Naive thymus-derived CD4-positive, alpha-beta T cell (primary cell): ENCODE measurements at regions not wholly inside any gene's neighbourhood (a gene's known extent, or its start where the extent isn't known, plus 50 kb on each side); places are given as distances from the start of the nearest gene placed in this dataset.

Experiments used
- ATAC-seq: fragments of 150-1000 bp; cut with Tn5 transposase; 2 replicates; pipeline ENCODE4 v1.10.0; 2021; ENCODE audit warnings: mild to moderate bottlenecking, moderate library complexity
- CTCF ChIA-PET: fragments of 350-600 bp; sonication (Branson Sonifier 250); formaldehyde crosslinking; loops from one replicate; lab custom pipeline; 2021; ENCODE audit warnings: antibody characterized with exemption; lab: Charles Lee
- POLR2A ChIA-PET: fragments of 350-600 bp; sonication (Branson Sonifier 250); formaldehyde crosslinking; loops from one replicate; lab custom pipeline; 2021; ENCODE audit warnings: antibody characterized with exemption, inconsistent platforms; lab: Charles Lee
- DNase-seq, 9 donors: peaks; one replicate each; pipeline versions ENCODE4 v3.0.0 to v3.0.0-alpha.2; 2020 to 2022; ENCODE audit warnings: mixed read lengths in 1 of 9
- H3K27ac ChIP-seq: one replicate; pipeline ENCODE4 v1.7.0; 2013; ENCODE audit warnings: mild to moderate bottlenecking, low read depth, low read length, moderate library complexity
- H3K27me3 ChIP-seq, 2 donors: one replicate each; pipeline ENCODE4 v1.7.0; 2013; ENCODE audit warnings: low read length in 2 of 2, mild to moderate bottlenecking in 2 of 2, moderate library complexity in 2 of 2; ENCODE audit not compliant: control insufficient read depth in 2 of 2, insufficient read depth in 2 of 2
- H3K36me3 ChIP-seq, 3 experiments: 1 replicate in 2 of 3; 2 replicates in 1 of 3; pipeline ENCODE4 v1.7.0; 2013; ENCODE audit warnings: low read length in 3 of 3, mild to moderate bottlenecking in 3 of 3, moderate library complexity in 1 of 3; ENCODE audit not compliant: insufficient read depth in 3 of 3, control insufficient read depth in 2 of 3
- H3K4me1 ChIP-seq, 2 donors: one replicate each; pipeline ENCODE4 v1.7.0; 2013; ENCODE audit warnings: low read length in 2 of 2, mild to moderate bottlenecking in 2 of 2, moderate library complexity in 1 of 2; ENCODE audit not compliant: control insufficient read depth in 2 of 2, insufficient read depth in 2 of 2
- H3K4me3 ChIP-seq: 2 replicates; pipeline ENCODE4 v1.7.0; 2013; ENCODE audit warnings: mild to moderate bottlenecking, low read length
- H3K9me3 ChIP-seq, 3 experiments: 1 replicate in 2 of 3; 2 replicates in 1 of 3; pipeline ENCODE4 v1.7.0; 2013; ENCODE audit warnings: low read length in 3 of 3; ENCODE audit not compliant: control insufficient read depth in 2 of 3
- H3K27ac Mint-ChIP-seq, 9 donors: one replicate each; pipeline ENCODE4 v1.8.0; 2020 to 2022; ENCODE audit warnings: mixed read lengths in 9 of 9, mild to moderate bottlenecking in 8 of 9, moderate library complexity in 5 of 9, inconsistent platforms in 2 of 9
- H3K27me3 Mint-ChIP-seq, 5 donors: one replicate each; pipeline ENCODE4 v1.8.0; 2021 to 2022; ENCODE audit warnings: mixed read lengths in 5 of 5, mild to moderate bottlenecking in 1 of 5
- H3K36me3 Mint-ChIP-seq, 5 donors: one replicate each; pipeline ENCODE4 v1.8.0; 2020 to 2022; ENCODE audit warnings: mixed read lengths in 5 of 5, mild to moderate bottlenecking in 3 of 5, inconsistent platforms in 1 of 5
- H3K4me1 Mint-ChIP-seq, 7 donors: one replicate each; pipeline ENCODE4 v1.8.0; 2020 to 2022; ENCODE audit warnings: mixed read lengths in 7 of 7, mild to moderate bottlenecking in 3 of 7, inconsistent platforms in 1 of 7
- H3K4me3 Mint-ChIP-seq, 10 donors: one replicate each; pipeline ENCODE4 v1.8.0; 2020 to 2022; ENCODE audit warnings: mild to moderate bottlenecking in 10 of 10, mixed read lengths in 10 of 10, moderate library complexity in 6 of 10, inconsistent platforms in 2 of 10
- H3K9me3 Mint-ChIP-seq, 11 donors: one replicate each; pipeline ENCODE4 v1.8.0; 2020 to 2022; ENCODE audit warnings: mixed read lengths in 11 of 11, mild to moderate bottlenecking in 4 of 11, inconsistent platforms in 1 of 11, moderate library complexity in 1 of 11
- intact Hi-C, 2 donors: fragments of 100-400 bp; cut with micrococcal nuclease; formaldehyde crosslinking; loops; one replicate each; pipeline ENCODE4 v1.15.1; 2023

- no peaks in the 10 kb centered on the region for H3K36me3 Mint-ChIP-seq
- H3K4me3 Mint-ChIP-seq: no peak overlapping the region
- H3K9me3 Mint-ChIP-seq: peaks cover 0 to 5% (median 0%) of the 10 kb centered on the region in 11 donors
- Histone ChIP-seq H3K4me1 (no peaks in the 10 kb centered on the region), H3K4me3 (no peak overlapping the region), H3K36me3 (no peaks in the 10 kb centered on the region), H3K27me3 (no peaks in the 10 kb centered on the region), H3K9me3 (no peaks in the 10 kb centered on the region), H3K27ac (no peak overlapping the region)
- ChIA-PET POLR2A (no interaction called here), CTCF (no interaction called here)
- ATAC-seq: no peak
- H3K27ac Mint-ChIP-seq: no peak overlapping the region
- DNase-seq: no peak
- H3K4me1 Mint-ChIP-seq: no peaks in the 10 kb centered on the region
- intact Hi-C loops: no loop called here
- no peaks in the 10 kb centered on the region for H3K27me3 Mint-ChIP-seq
Observed at GRCh38 chrX:117751155-117751554, 365.5 kb downstream of the KLHL13 start.

GRCh38 chrX:117744958-117745357 lies 371.7 kb downstream of the KLHL13 start:
- CTCF ChIA-PET: no interaction called here
- ATAC-seq: no peak
- no peak overlapping the region for H3K27ac Mint-ChIP-seq

GRCh38 chrX:117743469-117744251 lies 372.9 kb downstream of the KLHL13 start:
- DNase-seq: no peak
- Histone ChIP-seq H3K27me3 (no peaks in the 10 kb centered on the region), H3K36me3 (no peaks in the 10 kb centered on the region), H3K4me3 (no peak overlapping the region), H3K27ac (no peak overlapping the region), H3K4me1 (no peaks in the 10 kb centered on the region), H3K9me3 (no peaks in the 10 kb centered on the region)
- Mint-ChIP-seq H3K27ac (no peak overlapping the region), H3K4me1 (no peaks in the 10 kb centered on the region), H3K9me3 (peaks cover 0 to 20% (median 8%) of the 10 kb centered on the region in 11 donors), H3K36me3 (peaks cover 0 to 6% (median 0%) of the 10 kb centered on the region in 5 donors), H3K27me3 (no peaks in the 10 kb centered on the region), H3K4me3 (no peak overlapping the region)
- ChIA-PET CTCF (no interaction called here), POLR2A (no interaction called here)
- no peak for ATAC-seq
- intact Hi-C loops: no loop called here

More at GRCh38 chrX:117744958-117745357, 371.7 kb downstream of the KLHL13 start:
- intact Hi-C loops: no loop called here
- no peaks in the 10 kb centered on the region for H3K9me3 ChIP-seq
- H3K27ac ChIP-seq: no peak overlapping the region
- H3K9me3 Mint-ChIP-seq: peaks cover 0 to 20% (median 8%) of the 10 kb centered on the region in 11 donors
- H3K4me3 Mint-ChIP-seq: no peak overlapping the region
- POLR2A ChIA-PET: no interaction called here
- peaks cover 0 to 6% (median 0%) of the 10 kb centered on the region in 5 donors for H3K36me3 Mint-ChIP-seq
- H3K4me1 ChIP-seq: no peaks in the 10 kb centered on the region
- no peaks in the 10 kb centered on the region for H3K4me1 Mint-ChIP-seq
- no peaks in the 10 kb centered on the region for H3K27me3 Mint-ChIP-seq
- H3K36me3 ChIP-seq: no peaks in the 10 kb centered on the region
- no peak overlapping the region for H3K4me3 ChIP-seq
- no peaks in the 10 kb centered on the region for H3K27me3 ChIP-seq
- DNase-seq: no peak

- H3K4me1 Mint-ChIP-seq: no peaks in the 10 kb centered on the region
- CTCF ChIA-PET: no interaction called here
- ATAC-seq: no peak
Observed at GRCh38 chrX:117713411-117713810, 403.2 kb downstream of the KLHL13 start.

GRCh38 chrX:117711782-117712181 lies 404.8 kb downstream of the KLHL13 start:
- ATAC-seq (no peak), DNase-seq (no peak)
- H3K9me3 ChIP-seq: no peaks in the 10 kb centered on the region
- H3K36me3 Mint-ChIP-seq: no peaks in the 10 kb centered on the region
- intact Hi-C loops: loop anchor here in 1 of 2 donors (2.0 kb wide), 1 partner anchor 65 kb away; no protein-coding TSS in a partner anchor
- POLR2A ChIA-PET: no interaction called here
- H3K4me1 ChIP-seq: no peaks in the 10 kb centered on the region
- H3K4me3 ChIP-seq: no peak overlapping the region
- no peaks in the 10 kb centered on the region for H3K36me3 ChIP-seq
- H3K4me1 Mint-ChIP-seq: no peaks in the 10 kb centered on the region
- no peak overlapping the region for H3K4me3 Mint-ChIP-seq
- H3K27me3 ChIP-seq: no peaks in the 10 kb centered on the region
- peaks cover 0 to 1% (median 0%) of the 10 kb centered on the region in 11 donors for H3K9me3 Mint-ChIP-seq
- H3K27me3 Mint-ChIP-seq: no peaks in the 10 kb centered on the region
- no peak overlapping the region for H3K27ac Mint-ChIP-seq
- CTCF ChIA-PET: no interaction called here
- no peak overlapping the region for H3K27ac ChIP-seq

More at GRCh38 chrX:117713411-117713810, 403.2 kb downstream of the KLHL13 start:
- intact Hi-C loops: no loop called here
- Histone ChIP-seq H3K27ac (no peak overlapping the region), H3K4me1 (no peaks in the 10 kb centered on the region), H3K9me3 (no peaks in the 10 kb centered on the region), H3K36me3 (no peaks in the 10 kb centered on the region), H3K27me3 (no peaks in the 10 kb centered on the region), H3K4me3 (no peak overlapping the region)
- no peak overlapping the region for H3K27ac Mint-ChIP-seq
- no peaks in the 10 kb centered on the region for H3K36me3 Mint-ChIP-seq
- POLR2A ChIA-PET: no interaction called here
- no peak for DNase-seq
- H3K9me3 Mint-ChIP-seq: no peaks in the 10 kb centered on the region
- H3K4me3 Mint-ChIP-seq: no peak overlapping the region
- no peaks in the 10 kb centered on the region for H3K27me3 Mint-ChIP-seq

- POLR2A ChIA-PET: no interaction called here
- no peak for ATAC-seq
- no peaks in the 10 kb centered on the region for H3K4me1 ChIP-seq
- CTCF ChIA-PET: no interaction called here
- H3K27ac ChIP-seq: no peak overlapping the region
- Mint-ChIP-seq H3K27ac (no peak overlapping the region), H3K36me3 (no peaks in the 10 kb centered on the region), H3K4me3 (no peak overlapping the region), H3K27me3 (no peaks in the 10 kb centered on the region), H3K9me3 (peaks cover 0 to 4% (median 0%) of the 10 kb centered on the region in 11 donors), H3K4me1 (no peaks in the 10 kb centered on the region)
- intact Hi-C loops: no loop called here
- H3K36me3 ChIP-seq: no peaks in the 10 kb centered on the region
- no peaks in the 10 kb centered on the region for H3K9me3 ChIP-seq
- DNase-seq: no peak
- H3K27me3 ChIP-seq: no peaks in the 10 kb centered on the region
- no peak overlapping the region for H3K4me3 ChIP-seq
Observed at GRCh38 chrX:117707948-117708743, 408.5 kb downstream of the KLHL13 start.
